ENCODE measurements at regions not wholly inside any gene's neighbourhood (a gene's known extent, or its start where the extent isn't known, plus 50 kb on each side); places are given as distances from the start of the nearest gene placed in this dataset.

DNA sequence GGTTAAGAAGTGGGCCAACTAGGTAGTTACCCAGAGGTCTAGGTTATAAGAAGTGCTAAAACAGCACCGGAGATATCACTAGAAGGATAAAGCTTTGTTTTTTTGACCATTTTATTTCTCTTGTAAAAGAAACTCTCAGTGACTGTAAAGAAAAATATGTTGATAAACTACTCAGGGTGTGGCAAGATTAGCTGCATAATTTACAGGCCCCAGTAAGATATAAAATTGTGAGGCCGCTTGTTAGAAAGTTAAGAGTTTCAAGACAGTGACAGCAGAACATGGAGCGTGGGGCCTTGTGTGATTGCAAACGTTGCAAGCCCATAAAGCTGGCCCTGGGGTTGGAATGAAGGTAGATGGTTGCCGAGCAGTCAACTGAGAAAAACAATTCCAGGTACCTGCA is 263.7 kb upstream of the EEF2KMT start:
- TF ChIP-seq, protein P1, sequence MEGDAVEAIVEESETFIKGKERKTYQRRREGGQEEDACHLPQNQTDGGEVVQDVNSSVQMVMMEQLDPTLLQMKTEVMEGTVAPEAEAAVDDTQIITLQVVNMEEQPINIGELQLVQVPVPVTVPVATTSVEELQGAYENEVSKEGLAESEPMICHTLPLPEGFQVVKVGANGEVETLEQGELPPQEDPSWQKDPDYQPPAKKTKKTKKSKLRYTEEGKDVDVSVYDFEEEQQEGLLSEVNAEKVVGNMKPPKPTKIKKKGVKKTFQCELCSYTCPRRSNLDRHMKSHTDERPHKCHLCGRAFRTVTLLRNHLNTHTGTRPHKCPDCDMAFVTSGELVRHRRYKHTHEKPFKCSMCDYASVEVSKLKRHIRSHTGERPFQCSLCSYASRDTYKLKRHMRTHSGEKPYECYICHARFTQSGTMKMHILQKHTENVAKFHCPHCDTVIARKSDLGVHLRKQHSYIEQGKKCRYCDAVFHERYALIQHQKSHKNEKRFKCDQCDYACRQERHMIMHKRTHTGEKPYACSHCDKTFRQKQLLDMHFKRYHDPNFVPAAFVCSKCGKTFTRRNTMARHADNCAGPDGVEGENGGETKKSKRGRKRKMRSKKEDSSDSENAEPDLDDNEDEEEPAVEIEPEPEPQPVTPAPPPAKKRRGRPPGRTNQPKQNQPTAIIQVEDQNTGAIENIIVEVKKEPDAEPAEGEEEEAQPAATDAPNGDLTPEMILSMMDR (conservative IDR thresholded peaks at IDR 0.05; ENCODE audit: low read depth, low read length), result no peak
- DNase-seq (ENCODE audit: low read depth), result no peak
- no peak overlapping the region for H3K4me3 ChIP-seq (ENCODE audit: low read length)

DNA sequence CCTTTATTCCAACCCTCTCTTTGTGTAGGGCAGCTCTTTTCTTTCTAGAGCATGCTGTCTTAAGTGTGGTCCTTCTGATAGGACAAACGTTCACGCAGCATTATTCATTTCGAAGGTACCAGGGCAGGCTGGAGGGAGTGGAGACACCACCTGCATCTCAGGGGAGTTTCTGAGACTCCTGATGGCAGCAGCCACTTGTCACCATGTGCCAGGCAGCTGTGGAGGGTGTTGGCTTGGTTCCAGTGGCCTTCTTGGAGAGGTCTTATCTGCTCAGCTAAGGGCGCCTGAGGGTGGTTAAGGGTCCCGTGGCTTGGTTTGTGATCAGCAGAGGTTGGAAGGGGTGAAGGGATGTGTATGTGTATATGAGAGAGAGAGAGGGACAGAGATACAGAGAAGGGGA is 257.1 kb upstream of the EEF2KMT start:
- TF ChIP-seq, protein P1 (conservative IDR thresholded peaks at IDR 0.05; ENCODE audit: low read depth, low read length), result no peak
- no peak overlapping the region for H3K4me3 ChIP-seq (ENCODE audit: low read length)
- no peak for DNase-seq (ENCODE audit: low read depth)

DNA sequence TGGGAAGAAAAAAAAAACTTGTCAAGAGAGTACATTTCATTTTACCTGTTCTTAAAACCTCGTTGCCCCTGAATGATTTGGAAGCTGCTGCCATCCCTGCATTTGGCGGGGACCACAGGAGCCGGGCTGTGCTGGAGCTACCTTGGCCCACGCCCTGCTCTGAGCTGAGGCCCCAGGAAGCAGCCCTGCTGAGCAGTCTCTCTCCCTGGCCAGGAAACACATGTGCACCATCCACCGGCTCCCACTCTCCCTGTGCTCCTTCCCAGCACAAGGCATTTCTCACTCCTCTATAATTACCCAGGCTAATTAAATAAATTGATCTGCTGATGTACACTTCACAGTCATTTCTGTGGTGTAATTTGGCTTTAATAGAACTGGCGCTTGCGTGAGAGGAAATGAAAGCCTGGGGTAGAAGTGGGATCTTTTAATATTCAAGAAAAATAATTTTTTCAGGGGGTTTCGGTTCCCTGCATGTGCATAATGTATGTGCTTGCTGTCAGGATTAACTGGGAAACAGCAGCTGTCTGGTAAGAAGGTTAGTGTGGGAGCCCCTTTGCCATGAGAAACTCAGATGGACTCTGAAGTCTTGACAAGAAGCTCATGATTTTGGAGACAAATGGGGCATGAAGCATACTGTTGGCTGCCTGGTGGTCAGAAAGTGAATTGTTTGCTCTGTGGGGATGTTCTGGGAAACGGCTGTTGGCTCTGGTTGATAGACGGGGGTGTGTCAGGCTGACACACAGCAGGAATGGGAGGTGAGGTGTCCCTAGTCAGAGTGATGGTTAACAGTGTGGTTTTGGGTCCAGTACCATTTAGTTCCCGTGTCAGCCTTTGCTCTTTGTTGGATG is 252.3 kb upstream of the EEF2KMT start:
- H3K4me3 ChIP-seq (ENCODE audit: low read length), result no peak overlapping the region
- no peak for DNase-seq (ENCODE audit: low read depth)
- TF ChIP-seq, protein P1 (conservative IDR thresholded peaks at IDR 0.05; ENCODE audit: low read depth, low read length), result no peak

DNA sequence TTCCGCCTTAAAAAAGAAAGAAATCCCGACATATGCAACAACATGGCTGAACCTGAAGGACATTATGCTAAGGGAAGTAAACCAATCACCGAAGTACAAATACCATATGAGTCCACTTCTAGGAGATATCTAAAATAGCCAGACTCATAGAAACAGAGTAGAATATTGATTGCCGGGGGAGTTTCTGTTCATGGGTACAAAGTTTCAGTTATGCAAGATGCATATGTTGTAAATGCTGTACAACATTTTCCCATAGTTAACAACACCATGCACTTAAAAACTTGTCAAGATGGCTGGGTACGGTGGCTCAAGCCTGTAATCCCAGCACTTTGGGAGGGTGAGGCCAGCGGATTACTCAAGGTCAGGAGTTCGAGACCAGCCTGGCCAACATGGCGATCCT is 251.5 kb upstream of the EEF2KMT start:
- no peak for DNase-seq (ENCODE audit: low read depth)
- TF ChIP-seq, protein P1 (conservative IDR thresholded peaks at IDR 0.05; ENCODE audit: low read depth, low read length), result no peak
- no peak overlapping the region for H3K4me3 ChIP-seq (ENCODE audit: low read length)

DNA sequence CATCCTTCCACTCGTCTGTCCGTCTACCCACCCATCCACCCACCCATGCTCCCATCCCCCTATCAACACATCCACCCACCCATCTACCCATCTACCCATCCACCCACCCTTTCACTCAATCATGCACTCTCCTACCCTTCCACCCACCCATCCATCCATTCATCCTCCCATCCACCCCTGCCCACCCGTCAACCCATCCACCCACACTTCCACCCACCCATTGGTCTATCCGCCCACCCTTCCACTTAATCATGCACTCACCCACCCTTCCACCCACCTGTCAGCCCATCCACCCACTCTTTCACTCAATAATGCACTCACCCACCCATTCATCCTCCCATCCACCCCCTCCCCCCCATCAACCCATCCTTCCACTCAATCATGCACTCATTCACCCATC is 250.0 kb upstream of the EEF2KMT start:
- TF ChIP-seq, protein P1 (conservative IDR thresholded peaks at IDR 0.05; ENCODE audit: low read depth, low read length), result no peak
- H3K4me3 ChIP-seq (ENCODE audit: low read length), result no peak overlapping the region
- DNase-seq (ENCODE audit: low read depth), result no peak

DNA sequence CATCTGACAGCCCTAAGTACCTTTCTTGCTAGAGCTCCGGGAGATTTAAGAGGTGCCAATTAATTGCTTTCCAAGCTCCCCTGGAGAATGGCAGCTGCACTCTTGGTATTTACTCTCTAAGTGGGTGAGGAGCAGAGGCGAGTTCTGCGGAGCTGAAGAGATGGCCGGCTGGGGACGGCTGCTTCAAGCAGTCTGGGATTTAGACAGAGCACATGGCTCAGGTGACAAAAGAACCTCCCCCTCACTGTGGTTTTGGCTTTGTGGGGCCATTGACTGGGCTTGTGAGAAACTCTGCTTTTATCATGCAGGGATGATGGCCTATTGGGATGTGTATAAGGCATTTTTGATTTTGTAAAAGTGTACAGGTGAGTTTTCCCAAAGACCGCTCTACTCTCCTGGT is 239.3 kb upstream of the EEF2KMT start:
- DNase-seq (ENCODE audit: low read depth), result no peak
- no peak overlapping the region for H3K4me3 ChIP-seq (ENCODE audit: low read length)
- TF ChIP-seq, protein P1 (conservative IDR thresholded peaks at IDR 0.05; ENCODE audit: low read depth, low read length), result no peak

DNA sequence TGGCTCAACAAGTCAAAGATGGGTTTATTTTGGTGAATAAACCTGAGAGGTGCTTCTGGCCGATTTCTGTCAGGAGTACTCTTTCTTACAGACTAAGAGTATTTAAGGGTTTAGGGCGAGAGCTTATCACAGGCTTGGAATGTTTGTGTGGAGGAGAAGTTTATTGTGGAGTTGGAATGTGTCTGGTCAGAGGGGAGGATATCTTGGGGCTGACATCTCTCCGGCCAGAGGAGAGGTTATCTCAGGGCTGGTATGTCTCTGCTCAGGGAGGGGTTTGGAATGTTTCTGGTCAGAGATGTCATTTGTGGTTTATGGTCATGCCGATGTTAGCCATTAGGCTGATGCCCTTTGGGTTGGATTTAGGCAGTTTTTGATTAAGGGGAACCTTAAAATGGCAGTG is 236.4 kb upstream of the EEF2KMT start:
- no peak for DNase-seq (ENCODE audit: low read depth)
- TF ChIP-seq, protein P1 (conservative IDR thresholded peaks at IDR 0.05; ENCODE audit: low read depth, low read length), result no peak
- no peak overlapping the region for H3K4me3 ChIP-seq (ENCODE audit: low read length)
